8988T (cell line): ENCODE measurements at regions not wholly inside any gene's neighbourhood (a gene's known extent, or its start where the extent isn't known, plus 50 kb on each side); places are given as distances from the start of the nearest gene placed in this dataset.
"Not testable (repeated sequence)": the region's sequence is repeated elsewhere in the genome, so short reads cannot be mapped to it uniquely, and the experiment has no call there.

Experiments
- DNase-seq: peaks from one replicate; pipeline ENCODE4 v3.0.0; 2011

DNA sequence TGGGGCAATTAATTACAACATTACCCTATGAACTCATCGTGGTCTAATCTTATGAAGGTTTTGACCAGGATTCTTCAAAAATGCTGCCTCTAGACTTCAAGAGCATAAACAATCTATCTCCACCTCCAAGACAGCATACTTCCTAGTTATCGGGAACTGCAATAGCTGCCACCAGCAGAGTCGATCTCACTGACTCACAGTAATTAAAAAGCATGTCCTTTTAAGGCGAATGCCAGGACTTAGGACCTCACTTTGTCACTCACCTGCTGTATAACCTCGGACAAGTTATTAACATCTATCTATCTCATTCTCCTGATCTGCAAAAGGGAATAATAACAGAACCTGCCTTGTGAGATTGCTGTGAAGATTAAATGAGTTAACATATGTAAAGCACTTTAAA lies 666.0 kb upstream of the COBL start:
- no peak for DNase-seq

DNA sequence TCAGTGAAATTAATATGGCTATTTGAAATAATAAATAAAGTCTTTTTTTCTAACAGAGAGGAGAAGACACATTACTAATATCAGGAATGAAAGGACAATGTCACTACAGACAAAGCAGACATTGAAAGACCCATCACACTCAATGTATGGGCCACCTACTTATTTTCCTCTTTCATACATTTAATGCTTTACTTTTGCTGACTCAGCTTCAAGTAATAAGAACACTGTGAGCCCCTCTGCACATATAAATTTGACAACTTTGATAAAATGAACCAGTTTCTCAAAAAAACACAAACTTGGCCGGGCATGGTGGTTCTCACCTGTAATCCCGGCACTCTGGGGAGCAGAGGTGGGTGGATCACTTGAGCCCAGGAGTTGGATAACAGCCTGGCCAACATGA lies 664.2 kb upstream of the COBL start:
- DNase-seq, result no peak

DNA sequence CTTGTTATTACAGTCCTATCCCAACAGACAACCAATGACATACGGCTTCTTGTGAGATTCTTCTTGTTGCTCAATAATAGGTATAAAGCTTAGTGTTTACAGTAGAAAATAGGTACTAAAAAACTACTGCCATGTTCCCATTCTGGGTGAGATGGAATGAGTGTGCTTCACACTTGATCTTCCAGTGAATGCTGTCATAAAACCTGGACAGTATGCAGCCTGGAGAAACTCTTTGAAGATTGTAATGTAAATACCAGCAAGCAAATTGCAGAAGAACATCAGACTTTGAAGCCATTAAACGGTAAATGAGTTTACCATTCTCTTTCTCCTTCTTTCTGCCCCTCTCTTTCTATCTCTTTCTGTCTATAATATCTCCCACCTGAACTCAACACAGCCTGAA lies 663.7 kb upstream of the COBL start:
- no peak for DNase-seq

DNA sequence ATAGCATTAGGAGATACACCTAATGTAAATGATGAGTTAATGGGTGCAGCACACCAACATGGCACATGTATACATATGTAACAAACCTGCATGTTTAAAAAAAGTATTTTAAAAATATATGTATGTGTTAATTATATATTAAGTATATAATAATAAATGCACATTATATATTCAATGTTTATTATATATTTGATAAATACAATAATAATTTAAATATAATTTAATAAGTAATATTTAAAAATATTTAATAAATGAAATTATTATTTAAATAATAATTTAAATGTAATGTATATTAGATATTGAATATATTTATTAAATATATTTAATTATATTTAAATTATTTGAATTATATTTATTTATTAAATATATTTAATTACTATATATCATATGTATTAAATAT lies 661.3 kb upstream of the COBL start:
- no peak for DNase-seq

DNA sequence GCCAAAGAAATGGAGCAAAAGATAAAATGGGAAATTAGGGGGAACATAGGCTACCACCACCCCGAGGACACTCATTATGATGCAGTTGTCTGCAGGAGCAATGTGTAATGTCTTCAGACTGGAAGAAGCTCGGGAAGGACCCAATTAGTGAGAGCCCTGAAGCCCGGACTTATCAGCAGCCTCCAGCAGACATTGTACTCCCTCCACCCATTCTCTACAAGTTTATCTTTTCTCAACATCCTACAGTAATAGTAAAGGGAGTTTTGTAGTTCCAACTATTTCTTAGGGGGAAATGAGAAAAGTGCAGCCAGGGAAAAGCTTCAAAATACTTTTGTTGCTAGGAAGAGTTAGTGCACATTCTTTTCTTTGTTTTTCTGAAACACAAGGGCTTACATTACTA lies 657.3 kb upstream of the COBL start:
- DNase-seq, result no peak

DNA sequence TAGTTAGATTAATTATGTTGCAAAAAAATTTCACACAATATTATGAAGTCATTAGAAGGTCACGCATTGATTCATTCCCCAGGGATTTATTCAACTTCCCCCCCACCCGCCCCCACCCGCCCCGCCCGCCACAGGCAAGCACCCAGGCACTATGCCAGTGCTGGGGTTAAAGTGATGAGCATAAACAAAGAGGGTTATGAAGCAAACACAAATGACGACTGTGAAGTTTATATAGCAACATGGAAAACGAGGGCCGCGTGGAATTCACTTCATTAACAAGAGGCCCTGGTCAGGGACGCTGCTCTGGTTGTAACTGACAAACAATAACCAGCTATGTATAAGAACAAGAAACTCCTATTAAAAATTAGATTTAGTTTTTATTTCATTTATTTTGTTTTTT lies 656.5 kb upstream of the COBL start:
- DNase-seq, result no peak

DNA sequence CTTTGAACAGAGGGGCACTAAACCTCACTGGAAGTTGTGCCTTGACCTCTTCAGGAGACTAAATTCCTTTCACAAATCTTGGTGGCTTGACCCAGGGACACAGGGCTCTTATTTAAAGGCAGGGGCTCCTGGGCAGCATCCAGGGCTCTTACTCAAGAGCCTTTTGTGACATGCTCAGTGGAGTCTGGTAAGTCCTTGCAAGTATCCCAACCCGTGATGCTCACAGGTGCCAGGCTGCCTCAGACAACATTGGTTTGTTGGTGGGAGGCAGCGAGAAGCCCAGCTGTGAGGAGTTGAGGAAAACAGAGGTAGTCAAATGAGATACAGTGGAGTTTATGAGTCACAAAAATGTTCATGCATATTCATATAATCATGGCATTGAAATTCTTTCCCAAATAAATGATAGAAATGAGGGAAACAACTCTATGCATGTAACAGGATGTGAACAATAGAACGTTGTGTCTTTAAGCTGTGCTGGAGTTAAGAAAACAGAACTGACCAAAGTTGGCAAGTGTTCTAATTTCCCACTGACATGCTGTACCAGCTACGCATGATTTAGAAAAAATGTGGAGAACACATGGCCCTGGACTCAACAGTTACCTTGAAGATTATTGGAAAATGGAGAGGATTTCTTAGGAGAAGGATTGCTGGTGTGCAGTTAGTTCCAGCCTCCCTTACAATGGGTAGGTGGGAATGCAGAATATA lies 654.5 kb upstream of the COBL start:
- no peak for DNase-seq

DNA sequence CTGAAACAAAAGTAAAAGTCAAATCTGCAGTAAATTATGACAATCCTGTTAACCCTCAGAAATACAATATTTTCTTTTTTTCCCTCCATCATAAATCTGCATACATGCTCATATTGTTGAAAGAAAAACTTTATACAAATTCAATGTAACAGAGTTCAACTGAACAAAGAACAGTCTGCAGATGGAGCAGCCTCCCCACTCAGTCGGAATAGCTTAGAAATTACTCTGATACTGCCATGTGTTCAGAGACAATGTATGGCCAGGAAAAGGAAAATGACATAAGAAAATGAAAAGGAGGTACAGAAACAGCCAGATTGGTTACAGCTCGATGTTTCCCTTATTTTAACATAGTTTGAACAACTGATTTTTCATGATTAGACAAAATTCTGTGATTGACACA lies 651.9 kb upstream of the COBL start:
- DNase-seq, result no peak

DNA sequence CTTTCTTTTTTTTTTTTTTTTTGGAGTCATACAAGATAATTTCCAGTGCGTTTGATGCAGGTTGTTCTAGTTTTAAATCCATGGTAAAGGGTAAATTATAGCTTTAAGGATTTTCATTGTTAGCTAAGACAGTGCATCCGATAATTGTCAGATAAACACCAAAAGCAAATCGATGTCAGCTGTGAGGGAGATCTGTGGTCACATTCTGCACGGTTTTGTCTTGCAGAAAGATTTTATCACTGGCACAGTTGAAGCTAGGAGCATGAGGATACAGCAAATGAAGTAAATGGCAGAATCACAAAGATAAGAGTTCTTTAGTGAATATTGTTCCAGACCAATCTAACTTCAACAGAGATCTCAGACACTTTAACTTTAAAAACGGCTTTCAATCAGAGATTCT lies 648.8 kb upstream of the COBL start:
- no peak for DNase-seq

DNA sequence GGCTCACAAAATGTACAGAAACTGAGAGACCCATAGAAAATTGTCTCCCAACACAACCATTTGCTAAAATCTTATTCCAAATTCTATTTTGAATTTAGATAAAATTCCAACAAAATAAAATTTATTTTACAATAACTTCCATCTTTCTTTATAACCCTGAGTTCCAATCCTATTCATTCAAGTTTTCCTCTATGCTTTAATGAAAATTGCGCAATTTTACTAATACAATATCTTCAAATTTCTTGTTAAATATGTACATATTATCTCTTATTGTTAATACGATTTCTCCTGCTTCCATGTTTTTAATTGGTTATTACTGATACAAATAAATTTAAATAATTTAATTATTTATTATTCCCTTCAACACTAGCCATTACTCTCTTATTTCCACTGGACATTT lies 645.2 kb upstream of the COBL start:
- DNase-seq, result no peak

DNA sequence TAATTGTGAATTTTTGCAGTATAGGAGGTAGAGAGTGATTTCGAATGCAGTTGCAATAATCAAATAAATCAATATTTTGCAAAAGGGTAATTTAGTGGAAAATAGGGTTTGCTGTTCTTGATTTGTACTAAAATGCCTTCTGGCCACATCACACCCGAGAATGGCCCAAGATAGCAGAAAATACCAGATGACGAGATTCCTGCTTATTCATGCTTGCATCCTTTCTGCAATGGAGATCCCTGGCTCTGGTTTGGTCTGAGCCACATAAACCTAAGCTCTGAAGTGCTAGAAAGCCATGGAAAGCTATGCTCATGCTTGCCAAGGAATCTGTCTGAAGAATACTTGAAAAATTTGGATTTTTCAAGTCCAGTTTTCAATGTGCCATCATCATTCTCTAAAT lies 634.2 kb upstream of the COBL start:
- DNase-seq, result no peak

DNA sequence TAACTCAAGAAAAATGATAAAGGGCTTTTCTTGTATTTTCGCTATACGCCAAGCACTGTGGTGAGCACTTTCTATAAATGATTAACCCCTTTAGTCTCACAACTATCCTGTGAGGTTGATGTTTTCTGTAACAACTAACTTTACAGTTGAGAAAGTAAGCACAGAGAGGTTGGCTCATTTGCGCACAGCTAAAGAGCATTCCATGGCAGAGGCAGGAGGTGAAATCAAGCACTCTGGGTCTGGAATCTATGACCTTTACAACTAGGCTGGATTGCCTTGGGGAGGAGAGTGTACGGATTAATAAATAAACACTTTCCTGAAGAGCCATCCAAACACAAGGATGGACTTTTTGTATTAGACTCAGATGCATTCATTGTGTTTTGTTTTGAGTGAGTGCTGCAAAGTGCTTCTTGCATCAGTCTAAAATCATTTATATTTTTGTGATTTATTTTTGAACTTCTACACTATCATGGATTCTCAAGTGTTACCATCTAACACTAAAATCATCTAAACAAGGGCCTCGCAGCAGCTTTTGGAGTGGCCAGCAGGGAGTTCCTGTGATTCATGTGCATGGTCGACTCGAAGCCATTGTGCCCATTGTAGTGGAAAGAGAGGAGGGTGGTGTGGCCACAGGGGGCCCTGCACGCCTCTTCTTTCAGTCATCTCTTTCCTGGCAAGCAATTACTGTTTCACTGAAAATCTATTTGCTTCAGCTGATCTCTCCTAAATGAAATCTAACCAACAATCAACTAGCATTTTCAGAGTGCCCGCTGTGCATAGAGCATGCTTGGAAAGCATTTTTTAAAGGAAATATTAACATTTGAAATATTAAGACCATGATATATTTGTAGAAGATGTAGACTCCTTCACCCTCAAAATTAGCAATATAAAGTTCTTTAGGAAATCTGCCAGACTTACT lies 633.4 kb upstream of the COBL start:
- DNase-seq, result no peak

DNA sequence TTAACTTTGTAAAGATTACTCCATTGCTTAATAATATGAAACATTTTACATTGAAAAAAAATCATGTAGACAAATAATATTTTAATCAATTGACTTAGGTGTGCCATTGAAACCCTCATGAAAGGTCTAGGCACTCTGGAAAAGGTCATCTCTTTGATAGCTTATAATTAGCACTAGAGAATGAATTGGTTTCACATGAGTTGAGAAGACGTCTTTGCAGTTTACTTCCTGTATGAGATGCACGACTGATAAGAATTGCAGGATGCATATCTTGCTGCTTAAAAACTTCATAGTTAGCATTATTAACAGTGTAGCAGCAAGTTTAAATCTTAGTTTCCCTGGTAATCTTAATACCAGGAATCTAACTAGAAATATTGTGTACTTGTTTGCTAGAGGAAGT lies 614.2 kb upstream of the COBL start:
- DNase-seq, result no peak

DNA sequence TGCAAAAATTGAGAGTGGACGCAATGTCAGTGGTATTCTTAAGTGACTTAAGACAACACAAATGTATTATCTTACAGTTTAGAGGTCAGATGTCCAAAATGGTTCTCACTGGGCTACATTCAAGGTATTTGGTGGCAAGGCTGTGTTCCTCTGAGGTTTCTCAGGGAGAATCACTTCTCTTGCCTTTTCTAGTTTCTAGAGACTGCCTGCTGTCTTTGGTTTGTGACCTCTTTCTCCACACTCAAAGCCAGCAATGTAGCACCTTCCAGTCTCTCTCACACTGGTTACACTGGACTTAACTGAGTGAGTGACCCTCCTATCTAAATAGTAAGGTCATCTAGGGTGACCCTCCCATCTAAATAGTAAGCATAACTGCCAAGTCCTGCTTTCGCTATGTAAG lies 613.2 kb upstream of the COBL start:
- DNase-seq, result no peak

DNA sequence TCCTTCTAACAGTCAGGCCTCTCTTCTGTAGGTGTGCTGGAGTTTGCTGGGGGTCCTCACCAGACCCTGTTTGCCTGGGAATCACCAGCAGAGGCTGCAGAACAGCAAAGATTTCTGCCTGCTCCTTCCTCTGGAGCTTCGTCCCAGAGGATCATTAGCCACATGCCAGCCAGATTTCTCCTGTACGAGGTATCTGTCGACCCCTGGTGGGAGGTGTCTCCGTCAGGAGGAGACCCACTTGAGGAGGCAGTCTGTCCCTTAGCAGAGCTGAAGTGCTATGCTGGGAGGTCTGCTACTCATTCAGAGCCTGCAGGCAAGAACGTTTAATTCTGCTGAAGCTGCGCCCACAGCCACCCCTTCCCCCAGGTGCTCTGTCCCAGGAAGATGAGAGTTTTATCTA lies 611.1 kb upstream of the COBL start:
- DNase-seq, result no peak

DNA sequence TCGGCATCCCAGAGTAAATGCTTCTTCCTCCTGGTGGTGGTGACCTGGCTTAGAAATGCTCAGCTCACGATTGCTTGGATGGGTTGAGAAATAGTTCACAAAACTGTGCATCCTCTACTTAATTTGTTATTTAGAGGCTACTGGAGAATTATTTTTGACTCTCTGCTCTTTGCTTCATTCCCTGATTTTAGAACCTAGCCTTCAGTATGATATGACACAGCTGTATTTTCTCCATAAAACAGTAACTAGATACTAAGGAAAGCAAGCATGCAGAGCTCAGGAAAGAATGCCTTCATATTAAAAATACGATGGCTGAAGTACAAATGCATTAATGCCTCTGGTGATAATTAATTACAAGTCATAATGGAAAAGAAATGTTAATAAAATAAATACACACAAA lies 602.0 kb upstream of the COBL start:
- DNase-seq, result no peak

DNA sequence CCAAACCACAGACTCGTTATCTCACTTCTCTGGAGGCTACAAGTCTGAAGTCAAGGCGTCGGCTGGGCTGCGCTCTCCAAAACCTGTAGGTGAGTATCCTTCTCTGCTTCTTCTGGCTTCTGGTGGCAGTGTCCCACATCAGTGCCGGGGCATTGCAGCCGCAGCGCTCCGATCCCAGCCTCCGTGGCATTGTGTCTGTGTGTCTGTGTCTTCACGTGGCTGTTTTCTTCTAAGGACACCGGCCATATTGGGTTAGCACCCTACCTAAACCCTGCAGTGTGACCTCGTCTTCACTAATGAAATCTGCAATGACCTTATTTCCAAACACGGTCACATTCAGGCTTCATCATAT lies 584.9 kb upstream of the COBL start:
- no peak for DNase-seq

DNA sequence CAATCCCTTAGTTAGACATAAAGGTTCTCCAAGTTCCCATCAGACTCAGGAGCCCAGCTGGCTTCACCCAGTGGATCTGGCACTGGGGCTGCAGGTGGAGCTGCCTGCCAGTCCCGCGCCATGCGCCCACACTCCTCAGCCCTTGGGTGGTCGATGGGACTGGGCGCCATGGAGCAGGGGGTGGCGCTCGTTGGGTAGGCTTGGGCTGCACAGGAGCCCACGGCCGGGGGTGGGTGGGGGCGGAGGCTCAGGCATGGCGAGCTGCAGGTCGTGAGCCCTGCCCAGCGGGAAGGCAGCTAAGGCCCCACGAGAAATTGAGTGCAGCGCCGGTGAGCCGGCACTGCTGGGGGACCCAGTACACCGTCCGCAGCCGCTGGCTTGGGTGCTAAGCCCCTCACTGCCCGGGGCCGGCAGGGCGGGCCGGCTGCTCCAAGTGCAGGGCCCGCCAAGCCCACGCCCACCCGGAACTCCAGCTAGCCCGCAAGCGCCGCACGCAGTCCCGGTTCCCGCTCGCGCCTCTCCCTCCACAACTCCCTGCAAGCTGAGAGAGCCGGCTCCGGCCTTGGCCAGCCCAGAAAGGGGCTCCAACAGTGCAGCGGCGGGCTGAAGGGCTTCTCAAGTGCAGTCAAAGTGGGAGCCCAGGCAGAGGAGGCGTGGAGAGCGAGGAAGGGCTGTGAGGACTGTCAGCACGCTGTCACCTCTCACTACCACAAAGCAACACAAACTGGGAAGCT lies 584.3 kb upstream of the COBL start:
- DNase-seq, result not testable (repeated sequence)

DNA sequence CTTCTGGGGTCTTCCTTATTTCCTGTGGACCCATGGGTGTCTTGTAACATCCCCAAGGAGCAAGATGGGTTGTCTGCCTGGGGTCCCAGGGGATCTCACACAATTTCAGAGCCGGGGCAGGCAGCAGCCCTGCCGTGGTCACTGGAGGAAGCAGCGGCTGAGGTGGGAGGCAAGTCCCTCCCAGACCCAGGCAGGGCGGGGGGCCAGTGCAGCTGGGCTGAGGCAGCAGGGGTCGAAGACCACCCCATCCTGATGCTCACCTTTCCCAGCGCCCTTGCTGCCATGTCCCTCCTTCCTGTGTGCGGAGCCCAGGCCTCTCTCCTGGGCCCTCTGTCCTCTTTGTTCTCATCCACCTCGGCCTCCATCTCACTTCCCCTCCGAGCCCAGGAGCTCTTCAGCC lies 583.0 kb upstream of the COBL start:
- DNase-seq, result no peak

DNA sequence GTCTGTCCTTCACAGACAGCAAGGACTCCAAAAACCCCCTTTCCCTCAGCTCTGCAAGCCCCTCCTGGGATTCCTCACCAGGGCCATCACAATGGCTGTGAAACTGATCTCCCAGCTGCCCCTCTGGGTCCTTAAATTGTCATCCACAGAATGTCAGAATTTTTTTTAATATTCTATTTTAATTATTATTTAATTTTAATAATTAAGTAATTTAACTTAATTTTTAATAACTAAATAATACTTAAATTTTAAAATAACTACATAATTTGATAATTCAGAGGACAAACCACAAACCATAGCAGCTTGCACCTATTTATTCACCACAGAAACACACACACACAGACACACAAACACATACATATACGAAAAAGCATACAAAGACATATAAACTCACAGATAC lies 565.8 kb upstream of the COBL start:
- no peak for DNase-seq

DNA sequence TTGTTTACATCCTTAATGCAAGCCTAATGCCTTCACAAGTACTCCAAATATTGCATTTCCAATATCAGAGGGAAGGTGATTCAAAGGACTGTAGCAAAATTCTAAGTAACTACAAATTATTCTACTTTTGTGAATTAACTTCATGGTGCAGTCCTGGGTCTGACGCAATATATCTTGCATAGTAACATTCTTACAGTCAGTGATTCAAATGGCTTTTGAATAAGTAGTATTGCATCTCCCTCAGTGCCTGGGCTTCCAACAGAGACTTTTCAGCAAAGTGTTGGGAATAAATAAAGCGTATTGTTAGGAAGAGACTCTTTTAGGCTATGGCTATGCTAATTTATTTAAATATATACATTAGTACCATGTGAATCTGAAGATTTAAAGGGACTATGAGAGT lies 564.7 kb upstream of the COBL start:
- no peak for DNase-seq

DNA sequence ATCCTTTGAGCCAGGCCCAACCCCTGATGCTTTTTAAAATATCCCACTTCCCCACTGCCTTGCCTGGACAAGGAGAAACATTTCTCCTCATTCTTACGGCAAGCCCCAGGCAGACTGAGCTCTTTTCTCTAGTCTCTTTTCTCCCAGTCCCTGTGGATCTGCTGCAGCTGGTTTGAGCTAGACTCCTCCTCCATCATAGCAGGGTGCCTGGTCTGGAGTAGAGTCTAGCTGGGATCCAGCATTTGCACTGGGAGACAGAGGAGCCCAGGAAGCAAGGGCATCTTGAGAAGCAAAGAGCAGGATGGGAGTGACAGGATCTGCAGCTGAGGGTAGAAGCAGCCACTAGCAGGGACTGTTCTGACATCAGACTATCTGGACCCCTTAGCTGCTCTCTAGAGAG lies 562.3 kb upstream of the COBL start:
- no peak for DNase-seq

DNA sequence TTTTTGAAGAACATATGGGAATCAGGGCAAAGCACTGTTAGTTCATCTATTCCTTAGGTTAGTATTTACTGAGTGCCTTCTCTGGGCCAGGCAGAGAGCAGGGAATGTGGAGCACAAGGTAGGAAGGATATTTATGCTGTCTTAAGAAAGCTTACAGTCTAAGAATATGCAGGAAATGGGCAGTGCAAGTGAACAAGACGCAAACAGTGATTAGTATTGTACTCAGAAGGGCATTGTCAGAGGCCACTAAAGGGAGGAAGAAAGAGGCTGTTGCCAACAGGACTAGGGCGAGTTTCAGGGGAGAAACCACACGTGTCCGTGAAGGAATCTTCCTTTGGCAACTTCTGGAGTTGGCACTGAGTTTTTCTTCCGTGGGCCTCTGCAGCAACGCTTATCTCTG lies 552.8 kb upstream of the COBL start:
- no peak for DNase-seq

DNA sequence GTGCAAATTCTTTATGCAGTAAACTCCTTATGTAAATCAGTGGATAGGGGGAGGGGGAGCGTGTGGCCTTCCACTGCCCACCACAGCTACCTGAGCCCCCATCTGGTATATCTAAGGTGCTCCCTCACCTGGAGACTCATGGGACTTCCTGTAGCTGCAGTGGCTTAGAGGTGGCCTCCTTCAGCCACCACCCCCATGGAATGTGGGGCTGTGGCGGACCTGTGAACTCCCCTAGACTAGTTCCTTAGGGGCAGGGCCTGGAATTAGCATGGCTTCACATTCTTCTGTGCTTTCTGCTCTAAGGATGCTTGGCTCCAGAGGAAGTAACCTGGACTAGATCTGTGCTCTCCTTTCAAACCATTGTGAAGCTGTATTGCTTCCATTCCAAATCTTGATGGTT lies 550.5 kb upstream of the COBL start:
- no peak for DNase-seq
